OCI-LY7 (cell line): ENCODE measurements at regions not wholly inside any gene's neighbourhood (a gene's known extent, or its start where the extent isn't known, plus 50 kb on each side); places are given as distances from the start of the nearest gene placed in this dataset.

Experiments
- BruUV-seq: library from RNA; stranded (reverse); fragments of 400-500 nt; replicated peaks from 2 replicates; lab custom pipeline; 2021; lab: Mats Ljungman, UMichigan
- CTCF ChIA-PET: fragments of 300-600 bp; sonication (Branson Sonifier 250); formaldehyde crosslinking; loops from one replicate; lab custom pipeline; 2022; ENCODE audit warnings: antibody characterized with exemption; ENCODE audit not compliant: unreplicated experiment; lab: Charles Lee
- POLR2A ChIA-PET: fragments of 300-600 bp; sonication (Branson Sonifier 250); formaldehyde crosslinking; loops from one replicate; lab custom pipeline; 2022; ENCODE audit warnings: antibody characterized with exemption; lab: Charles Lee
- DNase-seq: peaks from one replicate; pipeline ENCODE4 v3.0.0-alpha.2; 2015; ENCODE audit warnings: low spot score
- H2AFZ ChIP-seq: fragments of 200-600 bp; sonication (generic), shearing (Covaris generic); 2 replicates; pipeline ENCODE4 v1.6.1; 2014; ENCODE audit warnings: mild to moderate bottlenecking, antibody characterized with exemption, low read length, moderate library complexity
- H3K27ac ChIP-seq: fragments of 200-600 bp; sonication (generic); 2 replicates; pipeline ENCODE4 v1.5.1; 2014; ENCODE audit warnings: mixed run types, low read depth, mild to moderate bottlenecking, moderate library complexity, low read length, inconsistent platforms; ENCODE audit not compliant: poor library complexity, severe bottlenecking
- H3K36me3 ChIP-seq: fragments of 200-600 bp; sonication (generic); 2 replicates; pipeline ENCODE4 v1.6.1; 2014; ENCODE audit warnings: mild to moderate bottlenecking, antibody characterized with exemption, low read length, moderate library complexity, mixed read lengths; ENCODE audit not compliant: insufficient read depth
- H3K4me1 ChIP-seq: fragments of 200-600 bp; sonication (generic); 2 replicates; pipeline ENCODE4 v1.5.1; 2014; ENCODE audit warnings: mild to moderate bottlenecking, low read length; ENCODE audit not compliant: insufficient read depth, poor library complexity, severe bottlenecking
- H3K4me2 ChIP-seq: fragments of 200-600 bp; sonication (generic); 2 replicates; pipeline ENCODE4 v1.6.1; 2014; ENCODE audit warnings: mild to moderate bottlenecking, low read length
- H3K4me3 ChIP-seq: fragments of 200-600 bp; sonication (generic); 2 replicates; pipeline ENCODE4 v1.5.1; 2014; ENCODE audit warnings: mild to moderate bottlenecking, low read depth, low read length; ENCODE audit not compliant: poor library complexity, severe bottlenecking
- H3K79me2 ChIP-seq: fragments of 200-600 bp; sonication (generic); 2 replicates; pipeline ENCODE4 v1.6.1; 2016; ENCODE audit warnings: low read depth, mild to moderate bottlenecking, low read length, moderate library complexity, mixed read lengths; ENCODE audit not compliant: insufficient read depth
- H3K9me2 ChIP-seq: fragments of 200-600 bp; sonication (generic); 2 replicates; pipeline ENCODE4 v1.6.1; 2016; ENCODE audit warnings: mild to moderate bottlenecking, low read length, mixed read lengths; ENCODE audit not compliant: insufficient read depth
- H3K9me3 ChIP-seq: fragments of 200-600 bp; sonication (generic); 2 replicates; pipeline ENCODE4 v1.6.1; 2014; ENCODE audit warnings: mild to moderate bottlenecking, mixed run types, low read length, mixed read lengths
- H4K20me1 ChIP-seq: fragments of 200-600 bp; sonication (generic); 2 replicates; pipeline ENCODE4 v1.6.1; 2014; ENCODE audit warnings: mild to moderate bottlenecking, antibody characterized with exemption, low read length, moderate library complexity, mixed read lengths; ENCODE audit not compliant: insufficient read depth
- CTCF ChIP-seq: fragments of 200-600 bp; sonication (generic); conservative IDR thresholded peaks from 2 replicates; pipeline ENCODE4 v1.5.1; 2014; ENCODE audit warnings: mild to moderate bottlenecking, antibody characterized with exemption, low read length, moderate library complexity, mixed read lengths
- EZH2phosphoT487 ChIP-seq: fragments of 200-600 bp; sonication (generic); IDR thresholded peaks from 2 replicates; pipeline ENCODE4 v1.6.1; 2018; ENCODE audit warnings: low read depth, borderline replicate concordance, mild to moderate bottlenecking, mixed run types, antibody characterized with exemption, low read length, moderate library complexity, mixed read lengths
- intact Hi-C: fragments of 100-400 bp; cut with micrococcal nuclease; formaldehyde crosslinking; loops from one replicate; pipeline ENCODE4 v1.10.0; 2022; ENCODE audit not compliant: unreplicated experiment

- CTCF ChIA-PET: no interaction called here
- Histone ChIP-seq H3K9me3 (no peaks in the 10 kb centered on the region), H3K9me2 (no peaks in the 10 kb centered on the region), H3K4me1 (no peaks in the 10 kb centered on the region), H4K20me1 (no peaks in the 10 kb centered on the region), H3K79me2 (no peaks in the 10 kb centered on the region), H3K4me2 (no peak overlapping the region), H3K27ac (no peak overlapping the region), H2AFZ (no peak overlapping the region), H3K4me3 (no peak overlapping the region), H3K36me3 (no peaks in the 10 kb centered on the region)
- TF ChIP-seq EZH2phosphoT487 (no peak), CTCF (no peak)
- intact Hi-C loops: no loop called here
- DNase-seq: no peak
- BruUV-seq: no TSS peak
- POLR2A ChIA-PET: interaction anchor here (0.6 to 1.3 kb wide), 2 partner anchors 28 to 432 kb away, joined by 3 read pairs; no protein-coding TSS in a partner anchor
Measured at GRCh38 chr1:166701603-166702100, 137.6 kb upstream of the POGK start.

- H3K4me1 ChIP-seq: no peaks in the 10 kb centered on the region
- ChIA-PET CTCF (no interaction called here), POLR2A (interaction anchor here (0.6 to 1.3 kb wide), 3 partner anchors 9 to 847 kb away, joined by 3 to 8 read pairs (median 3); no protein-coding TSS in a partner anchor)
- H3K9me3 ChIP-seq: no peaks in the 10 kb centered on the region
- TF ChIP-seq CTCF (no peak), EZH2phosphoT487 (no peak)
- BruUV-seq: no TSS peak
- H2AFZ ChIP-seq: no peak overlapping the region
- H3K79me2 ChIP-seq: no peaks in the 10 kb centered on the region
- no peak overlapping the region for H3K27ac ChIP-seq
- no peak for DNase-seq
- no peaks in the 10 kb centered on the region for H3K9me2 ChIP-seq
- no peaks in the 10 kb centered on the region for H3K36me3 ChIP-seq
- no peak overlapping the region for H3K4me2 ChIP-seq
- H4K20me1 ChIP-seq: no peaks in the 10 kb centered on the region
- H3K4me3 ChIP-seq: no peak overlapping the region
- intact Hi-C loops: no loop called here
Measured at GRCh38 chr1:166703141-166703540, 136.1 kb upstream of the POGK start.

- intact Hi-C loops: no loop called here
- BruUV-seq: no TSS peak
- Histone ChIP-seq H3K4me2 (no peak overlapping the region), H3K4me1 (no peaks in the 10 kb centered on the region), H3K9me3 (no peaks in the 10 kb centered on the region), H3K79me2 (no peaks in the 10 kb centered on the region), H4K20me1 (no peaks in the 10 kb centered on the region), H3K4me3 (no peak overlapping the region), H2AFZ (no peak overlapping the region), H3K27ac (no peak overlapping the region), H3K36me3 (no peaks in the 10 kb centered on the region), H3K9me2 (no peaks in the 10 kb centered on the region)
- POLR2A ChIA-PET: interaction anchor here (0.7 kb wide), 1 partner anchor 8 kb away, joined by 3 read pairs; no protein-coding TSS in a partner anchor
- CTCF ChIA-PET: no interaction called here
- TF ChIP-seq EZH2phosphoT487 (no peak), CTCF (no peak)
- DNase-seq: no peak
Measured at GRCh38 chr1:166703726-166704462, 135.4 kb upstream of the POGK start.
